ENCODE measurements at regions not wholly inside any gene's neighbourhood (a gene's known extent, or its start where the extent isn't known, plus 50 kb on each side); places are given as distances from the start of the nearest gene placed in this dataset.
A peak's percentile ranks its signal among the peaks of the same experiment; 100 is the strongest.

- TF ChIP-seq GATA2 (IDR thresholded peaks at IDR 0.05; ENCODE audit: low read depth, low read length), result no peak
- no peak for TF ChIP-seq GATA3 (IDR thresholded peaks at IDR 0.05; ENCODE audit: low read depth, low read length)
Measured at GRCh38 chr7:84663224-84663623, 468.6 kb upstream of the SEMA3A start.

- no peak for TF ChIP-seq GATA3 (IDR thresholded peaks at IDR 0.05; ENCODE audit: low read depth, low read length)
- TF ChIP-seq GATA2 (IDR thresholded peaks at IDR 0.05; ENCODE audit: low read depth, low read length), result no peak
Measured at GRCh38 chr7:84658286-84658685, 463.7 kb upstream of the SEMA3A start.

GRCh38 chr7:84654273-84654672 lies 459.7 kb upstream of the SEMA3A start:
- TF ChIP-seq GATA2 (IDR thresholded peaks at IDR 0.05; ENCODE audit: low read depth, low read length), result no peak
- TF ChIP-seq GATA3 (IDR thresholded peaks at IDR 0.05; ENCODE audit: low read depth, low read length), result no peak

- TF ChIP-seq GATA3 (IDR thresholded peaks at IDR 0.05; ENCODE audit: low read depth, low read length) (no peak), GATA2 (IDR thresholded peaks at IDR 0.05; ENCODE audit: low read depth, low read length) (no peak)
Measured at GRCh38 chr7:84651876-84652275, 457.3 kb upstream of the SEMA3A start.

- TF ChIP-seq GATA3 (IDR thresholded peaks at IDR 0.05; ENCODE audit: low read depth, low read length), result no peak
- TF ChIP-seq GATA2 (IDR thresholded peaks at IDR 0.05; ENCODE audit: low read depth, low read length), result no peak
Measured at GRCh38 chr7:84647797-84648757, 453.5 kb upstream of the SEMA3A start.

- peak; percentile 46; the same call in 1 of the 2 replicates for TF ChIP-seq GATA2 (IDR thresholded peaks at IDR 0.05; ENCODE audit: low read depth, low read length)
- peak; percentile 50; the same call in 1 of the 2 replicates for TF ChIP-seq GATA3 (IDR thresholded peaks at IDR 0.05; ENCODE audit: low read depth, low read length)
Measured at GRCh38 chr7:84642611-84643010, 448.0 kb upstream of the SEMA3A start.

GRCh38 chr7:84640637-84641036 lies 446.0 kb upstream of the SEMA3A start:
- TF ChIP-seq GATA3 (IDR thresholded peaks at IDR 0.05; ENCODE audit: low read depth, low read length), result no peak
- no peak for TF ChIP-seq GATA2 (IDR thresholded peaks at IDR 0.05; ENCODE audit: low read depth, low read length)

- TF ChIP-seq GATA2 (IDR thresholded peaks at IDR 0.05; ENCODE audit: low read depth, low read length), result no peak
- peak; percentile 67; the same call in 1 of the 2 replicates for TF ChIP-seq GATA3 (IDR thresholded peaks at IDR 0.05; ENCODE audit: low read depth, low read length)
Measured at GRCh38 chr7:84638339-84638697, 443.7 kb upstream of the SEMA3A start.

GRCh38 chr7:84637568-84638338 lies 443.2 kb upstream of the SEMA3A start:
- TF ChIP-seq GATA3 (IDR thresholded peaks at IDR 0.05; ENCODE audit: low read depth, low read length), result no peak

- TF ChIP-seq GATA3 (IDR thresholded peaks at IDR 0.05; ENCODE audit: low read depth, low read length) (no peak), GATA2 (IDR thresholded peaks at IDR 0.05; ENCODE audit: low read depth, low read length) (no peak)
Measured at GRCh38 chr7:84631913-84632312, 437.3 kb upstream of the SEMA3A start.

GRCh38 chr7:84629640-84630318 lies 435.2 kb upstream of the SEMA3A start:
- no peak for TF ChIP-seq GATA3 (IDR thresholded peaks at IDR 0.05; ENCODE audit: low read depth, low read length)
- no peak for TF ChIP-seq GATA2 (IDR thresholded peaks at IDR 0.05; ENCODE audit: low read depth, low read length)

- TF ChIP-seq GATA3 (IDR thresholded peaks at IDR 0.05; ENCODE audit: low read depth, low read length) (no peak; the same call in 1 of the 2 replicates), GATA2 (IDR thresholded peaks at IDR 0.05; ENCODE audit: low read depth, low read length) (no peak)
Measured at GRCh38 chr7:84629216-84629615, 434.6 kb upstream of the SEMA3A start.

GRCh38 chr7:84627250-84627649 lies 432.7 kb upstream of the SEMA3A start:
- TF ChIP-seq GATA3 (IDR thresholded peaks at IDR 0.05; ENCODE audit: low read depth, low read length) (no peak), GATA2 (IDR thresholded peaks at IDR 0.05; ENCODE audit: low read depth, low read length) (no peak)

- TF ChIP-seq GATA3 (IDR thresholded peaks at IDR 0.05; ENCODE audit: low read depth, low read length), result no peak
- TF ChIP-seq GATA2 (IDR thresholded peaks at IDR 0.05; ENCODE audit: low read depth, low read length), result no peak
Measured at GRCh38 chr7:84624927-84625326, 430.3 kb upstream of the SEMA3A start.

Measured in SH-SY5Y (cell line).